H1 (cell line): ENCODE measurements at regions not wholly inside any gene's neighbourhood (a gene's known extent, or its start where the extent isn't known, plus 50 kb on each side); places are given as distances from the start of the nearest gene placed in this dataset.

ENCODE experiments used
- CEBPB ChIP-seq: IDR thresholded peaks from 2 replicates; pipeline ENCODE4 v1.6.1; 2012; ENCODE audit warnings: low read depth, low read length
- CTCF ChIP-seq, 3 experiments: IDR thresholded peaks; 1 replicate in 2 of 3; 2 replicates in 1 of 3; pipeline versions ENCODE4 v1.5.1 to v1.6.1; 2011; ENCODE audit warnings: low read length in 3 of 3, mild to moderate bottlenecking in 3 of 3, inconsistent platforms in 2 of 3, low read depth in 1 of 3, moderate library complexity in 1 of 3; ENCODE audit not compliant: insufficient read depth in 1 of 3; ENCODE audit errors: control extremely low read depth in 1 of 3
- POLR2AphosphoS5 ChIP-seq: IDR thresholded peaks from 2 replicates; pipeline ENCODE4 v1.6.1; 2011; ENCODE audit warnings: low read depth, low read length
- SIX5 ChIP-seq: IDR thresholded peaks from 2 replicates; pipeline ENCODE4 v1.6.1; 2011; ENCODE audit warnings: mild to moderate bottlenecking, low read depth, low read length
- YY1 ChIP-seq: IDR thresholded peaks from 2 replicates; pipeline ENCODE4 v1.6.1; 2011; ENCODE audit warnings: low read depth, mild to moderate bottlenecking, low read length
- ZNF274 ChIP-seq: IDR thresholded peaks from 2 replicates; pipeline ENCODE4 v1.7.0; 2012; ENCODE audit warnings: low read length, borderline replicate concordance; ENCODE audit errors: extremely low read depth
- TF ChIP-seq, protein P1 (sequence below): IDR thresholded peaks from 2 replicates; pipeline ENCODE4 v1.6.1; 2012; ENCODE audit warnings: inconsistent platforms

GRCh38 chr14:65268594-65268993, 143.9 kb upstream of the FUT8 start:
- TF ChIP-seq CEBPB: no peak
- TF ChIP-seq YY1: no peak
- no peak for TF ChIP-seq CTCF (IDR thresholded peaks at IDR 0.05; ENCODE audit: control extremely low read depth in 1 of 3, insufficient read depth in 1 of 3, low read depth in 1 of 3, low read length in 3 of 3)
- TF ChIP-seq, protein P1, sequence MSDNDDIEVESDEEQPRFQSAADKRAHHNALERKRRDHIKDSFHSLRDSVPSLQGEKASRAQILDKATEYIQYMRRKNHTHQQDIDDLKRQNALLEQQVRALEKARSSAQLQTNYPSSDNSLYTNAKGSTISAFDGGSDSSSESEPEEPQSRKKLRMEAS: no peak
- TF ChIP-seq POLR2AphosphoS5: no peak
- TF ChIP-seq SIX5: no peak
- no peak for TF ChIP-seq ZNF274
